Stimulated activated CD4-positive, alpha-beta T cell treated with anti-CD3 and anti-CD28 coated beads, Interleukin-4, amount 100 ng/mL, for 1 hour (primary cell): ENCODE measurements at regions not wholly inside any gene's neighbourhood (a gene's known extent, or its start where the extent isn't known, plus 50 kb on each side); places are given as distances from the start of the nearest gene placed in this dataset.
A peak's percentile ranks its signal among the peaks of the same experiment; 100 is the strongest.

ENCODE experiments used
- DNase-seq: peaks from one replicate; pipeline ENCODE4 v3.0.0-alpha.2; 2020

DNA sequence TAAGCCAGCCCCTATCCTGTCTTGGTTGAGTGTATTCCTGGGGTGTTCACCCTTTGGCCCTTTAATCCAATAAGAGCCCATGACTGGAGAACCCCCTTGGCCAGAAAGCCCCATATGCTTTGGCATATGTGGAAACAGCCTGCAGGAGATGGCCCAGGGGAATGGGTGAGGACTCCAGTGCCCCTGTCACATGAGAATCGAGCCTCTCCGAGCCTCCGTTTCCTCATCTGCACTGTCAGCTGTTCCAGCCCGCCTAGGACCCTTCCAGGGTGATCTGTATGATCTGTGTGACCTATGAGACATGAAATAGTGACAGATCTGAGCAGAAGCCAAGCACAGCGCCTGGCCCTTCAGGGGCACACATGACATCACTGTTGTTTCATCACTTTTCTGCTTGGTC is 300.7 kb downstream of the ZNF536 start:
- no peak for DNase-seq

DNA sequence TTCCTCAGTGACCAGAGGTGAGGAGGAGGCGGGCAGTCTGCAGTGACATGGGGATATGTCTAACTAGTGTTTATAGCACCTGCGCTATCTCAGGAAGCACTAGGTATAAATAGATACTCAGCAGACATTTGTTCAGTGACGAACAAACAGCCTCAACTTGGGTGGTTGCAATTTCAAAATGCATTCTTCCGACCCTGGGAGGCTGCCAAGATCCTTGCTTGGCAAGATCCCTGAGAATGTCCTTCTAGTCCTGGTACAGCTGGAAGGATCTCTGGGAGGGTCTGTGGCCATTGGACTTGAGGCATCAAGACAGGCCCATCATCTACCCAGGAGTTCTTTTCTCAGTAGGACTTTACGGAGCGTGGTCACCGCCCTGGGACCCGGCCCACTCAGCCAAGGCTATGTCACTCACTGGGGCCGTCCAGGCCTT is 299.5 kb downstream of the ZNF536 start:
- no peak for DNase-seq

DNA sequence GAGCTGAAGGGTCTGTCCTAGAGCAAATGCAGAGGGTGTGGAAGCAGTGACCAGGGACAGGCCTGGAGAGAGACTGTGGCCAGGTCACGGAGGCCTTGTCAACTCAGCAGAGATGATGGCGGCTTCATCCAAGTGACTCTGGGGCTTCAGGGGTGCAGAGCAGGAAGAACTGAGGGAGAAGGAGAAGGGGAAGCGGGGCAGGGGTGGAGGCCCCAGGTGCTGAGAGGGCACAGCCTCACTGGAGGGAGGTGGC is 299.1 kb downstream of the ZNF536 start:
- no peak for DNase-seq

DNA sequence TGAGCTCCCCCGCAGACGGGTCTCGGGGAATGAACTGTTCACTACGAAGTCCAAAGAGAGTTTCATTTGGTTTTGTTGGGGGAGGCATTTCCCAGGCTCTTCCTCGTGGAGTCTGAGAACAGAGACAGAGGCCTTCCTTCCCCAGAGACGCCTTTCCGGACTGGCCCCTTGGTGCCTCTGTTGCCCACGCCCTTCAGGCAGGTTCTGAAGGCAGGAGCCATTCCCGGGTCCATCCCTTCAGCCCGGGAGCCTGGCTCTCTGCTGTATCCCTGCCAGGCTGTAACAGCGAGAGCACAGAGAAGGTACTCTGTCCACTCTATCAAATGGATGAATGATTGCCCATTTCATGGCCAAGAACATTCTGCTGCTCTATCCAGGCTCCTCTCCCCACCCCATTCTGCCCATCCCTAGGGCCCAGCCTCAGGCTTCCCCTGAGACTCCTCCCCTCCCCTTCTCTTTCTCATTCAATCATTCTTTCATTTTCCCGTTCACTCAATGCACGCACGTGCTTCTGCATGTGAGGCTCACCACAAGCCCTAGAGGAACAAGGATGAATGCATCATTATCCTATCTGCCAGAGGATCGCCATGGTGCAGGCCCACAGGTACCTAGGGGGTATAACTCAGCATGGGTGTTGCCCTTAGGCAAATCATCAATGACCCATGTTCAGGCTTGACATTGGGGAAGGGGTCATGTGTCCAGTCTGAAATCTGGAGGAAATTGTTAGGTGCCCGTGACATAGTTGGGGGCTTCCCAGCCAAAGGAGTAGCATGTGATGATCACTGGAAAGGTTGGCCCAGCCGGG is 298.6 kb downstream of the ZNF536 start:
- DNase-seq = no peak

DNA sequence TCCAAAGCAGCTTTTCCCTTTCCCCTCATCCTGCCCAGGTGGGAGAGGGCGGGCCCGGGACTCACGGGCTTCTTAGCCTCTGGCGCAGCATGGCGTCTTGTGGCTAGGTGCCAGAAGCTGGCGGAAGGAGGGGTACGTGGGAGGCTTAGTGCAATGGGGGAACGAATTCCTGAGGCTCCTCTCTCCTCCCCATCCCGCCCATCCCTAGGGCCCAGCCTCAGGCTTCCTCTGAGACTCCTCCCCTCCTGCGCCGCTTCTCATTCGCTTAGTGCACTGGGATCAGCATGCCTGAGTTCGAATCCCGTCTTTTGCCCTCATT is 297.8 kb downstream of the ZNF536 start:
- DNase-seq = no peak

DNA sequence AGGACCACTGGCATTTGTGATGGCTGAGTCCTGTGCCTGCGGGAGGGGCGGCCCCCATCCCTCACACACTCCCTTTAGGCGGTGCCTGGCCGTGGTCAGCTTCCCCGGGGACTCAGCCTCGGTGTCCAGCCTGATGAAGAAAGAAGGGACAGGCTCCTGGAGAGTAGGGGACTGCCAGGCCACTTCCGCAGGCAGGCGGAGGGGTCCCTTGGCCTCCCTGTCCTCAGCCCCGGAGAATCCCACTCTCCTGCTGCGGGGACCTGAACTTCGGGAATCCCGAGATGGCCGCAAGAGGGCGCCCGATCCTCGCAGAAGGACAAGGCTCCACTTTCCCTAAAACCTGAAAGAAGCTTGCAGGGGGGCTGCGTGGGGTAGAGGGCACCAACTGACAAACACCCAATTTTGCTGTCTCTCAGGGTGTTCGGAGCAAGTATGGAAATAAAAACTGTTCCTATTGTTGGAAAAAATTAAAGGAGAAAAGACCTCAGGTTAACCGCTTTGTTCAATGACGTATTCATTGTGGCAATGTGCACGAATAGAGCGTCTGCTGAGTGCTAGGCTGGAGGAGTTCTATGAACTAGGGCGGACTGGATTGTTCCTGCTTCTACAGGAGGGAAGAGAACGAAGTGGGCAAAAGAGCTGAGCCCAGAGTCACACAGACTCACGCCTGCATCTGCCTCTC is 297.3 kb downstream of the ZNF536 start:
- peak; percentile 57 for DNase-seq

DNA sequence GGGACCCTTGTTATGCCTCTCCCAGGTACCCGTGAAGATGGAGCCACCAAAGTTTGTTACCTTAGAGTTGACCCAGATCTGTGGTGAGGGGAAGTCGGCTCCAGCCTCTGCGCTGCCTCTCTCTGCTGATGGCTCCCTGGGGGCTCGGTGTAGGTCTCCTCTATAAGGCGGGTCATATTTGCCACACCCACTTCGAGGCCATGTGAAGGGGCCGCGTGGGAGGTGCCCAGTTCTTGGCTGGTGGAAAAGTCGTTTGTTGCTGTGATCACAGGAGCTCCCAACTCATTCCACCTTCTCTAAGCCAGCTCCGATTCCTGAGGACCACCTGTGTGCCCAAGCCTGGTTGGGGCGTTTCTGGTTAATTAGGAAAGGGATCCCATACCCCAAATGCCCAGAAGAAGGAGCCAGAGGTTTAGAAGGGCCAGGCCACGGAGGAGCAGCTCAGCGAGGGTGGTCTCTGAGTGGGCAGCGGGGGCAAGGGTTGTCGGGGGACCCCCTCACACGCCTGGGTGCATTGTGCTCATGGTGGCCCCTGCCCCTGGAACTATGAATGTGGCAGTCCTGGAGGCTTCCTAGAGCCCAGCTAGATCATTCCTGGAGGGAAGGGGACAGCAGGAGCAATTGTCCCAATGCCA is 296.5 kb downstream of the ZNF536 start:
- DNase-seq = no peak

DNA sequence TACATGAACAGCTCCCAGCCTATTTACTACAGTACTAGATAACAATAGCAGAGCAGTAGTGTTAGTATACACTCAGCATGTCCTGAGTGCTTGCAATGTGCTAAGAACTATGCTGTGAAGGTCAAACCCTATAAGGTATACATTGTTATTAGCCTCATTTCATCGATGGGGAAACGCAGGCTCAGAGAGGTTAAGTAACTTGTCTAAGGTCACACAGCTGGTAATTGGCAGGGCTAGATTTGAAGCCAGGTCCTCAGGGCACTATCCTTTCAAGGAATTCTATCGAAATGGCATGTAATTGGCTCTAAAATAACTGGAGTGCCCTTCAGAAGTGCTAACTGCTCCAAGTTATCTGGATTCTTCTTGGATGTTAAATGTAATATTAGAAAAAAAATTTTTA is 295.6 kb downstream of the ZNF536 start:
- no peak for DNase-seq

DNA sequence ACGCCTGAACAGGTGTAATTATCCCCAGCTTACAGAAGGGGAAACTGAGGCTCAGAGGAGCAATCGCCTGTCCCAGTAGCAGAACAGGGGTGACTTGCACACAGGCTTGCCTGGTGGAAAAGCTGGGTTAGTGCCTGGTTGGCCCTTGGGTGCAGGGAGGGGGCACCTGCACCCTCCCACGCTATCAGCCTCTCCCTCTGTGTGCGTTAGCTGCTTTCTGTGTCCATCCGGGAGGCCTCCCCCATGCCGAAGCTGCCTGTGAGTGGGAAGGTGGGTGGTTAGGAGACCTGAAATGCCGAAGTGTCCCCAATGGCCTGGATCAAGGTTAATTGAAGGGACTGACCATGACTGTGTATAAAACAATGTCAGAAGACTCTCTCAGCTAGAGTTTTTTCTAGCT is 295.0 kb downstream of the ZNF536 start:
- no peak for DNase-seq

DNA sequence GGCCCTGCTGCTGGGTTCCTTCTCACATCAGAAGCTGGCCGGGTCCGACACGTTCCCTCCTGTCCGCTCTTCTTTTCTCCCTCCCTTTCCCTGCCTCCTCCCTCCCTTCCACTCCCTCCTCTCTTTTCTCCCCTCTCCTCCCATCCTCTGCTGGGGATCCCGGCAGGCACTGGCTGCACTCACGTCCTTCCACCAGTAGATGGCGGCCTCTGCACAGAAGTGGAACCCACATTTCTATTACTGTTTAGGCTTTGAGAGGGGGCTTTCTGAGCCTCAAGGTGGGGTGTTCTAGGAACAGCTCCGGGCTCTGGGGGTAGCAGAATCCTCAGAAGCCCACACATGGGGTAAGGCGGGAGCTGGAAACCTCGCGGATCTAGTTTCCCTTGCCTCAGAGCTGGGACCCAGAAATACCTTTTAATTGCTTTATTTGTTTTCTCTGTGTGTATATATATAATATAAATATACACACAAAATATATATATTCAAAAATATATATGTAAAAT is 294.2 kb downstream of the ZNF536 start:
- peak; percentile 46 for DNase-seq

DNA sequence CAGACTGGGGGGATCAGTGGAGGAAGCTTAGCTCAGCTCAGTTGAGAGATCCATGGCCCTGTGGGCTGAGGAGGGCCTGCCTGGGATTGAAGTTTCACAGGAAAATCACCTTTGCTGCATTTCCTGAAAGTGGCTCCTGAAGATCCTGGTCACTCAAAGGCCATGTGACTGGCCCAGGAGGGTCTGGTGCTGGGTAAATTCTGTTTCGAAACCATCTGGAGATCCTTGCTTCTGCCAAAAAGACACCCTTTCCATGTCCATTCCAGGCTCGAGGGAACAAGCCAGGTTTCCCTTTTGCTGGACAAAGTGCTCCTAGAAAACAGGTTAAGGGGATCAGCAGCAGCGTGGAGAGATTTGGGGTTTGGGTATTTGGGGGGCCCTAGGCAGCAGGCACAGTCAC is 293.3 kb downstream of the ZNF536 start:
- DNase-seq = no peak

DNA sequence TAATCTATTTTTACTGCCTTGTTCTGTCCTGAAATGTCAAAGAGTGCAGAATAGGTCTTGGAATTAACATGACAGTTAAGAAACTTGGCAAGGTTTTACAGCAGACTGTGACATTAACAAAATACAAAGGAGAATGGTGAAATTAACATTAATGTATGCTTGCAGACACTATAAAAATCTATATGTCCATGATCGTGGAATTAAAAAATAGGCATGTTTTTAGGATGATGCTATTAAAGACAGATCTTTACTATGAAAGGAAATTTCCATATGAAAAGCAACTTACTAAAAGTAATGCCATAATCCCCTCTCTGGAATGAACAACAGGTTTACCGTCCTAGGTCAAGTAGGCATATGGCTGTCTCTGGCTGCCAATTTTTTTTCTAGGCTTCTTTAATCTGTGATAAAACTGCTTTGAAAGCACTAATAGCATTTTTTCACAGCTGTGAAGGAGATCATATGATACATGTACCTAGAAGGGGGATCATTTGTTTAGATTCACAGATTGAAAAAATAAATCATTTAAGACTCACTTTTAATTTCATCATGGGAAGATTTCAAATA is 291.5 kb downstream of the ZNF536 start:
- DNase-seq = no peak

DNA sequence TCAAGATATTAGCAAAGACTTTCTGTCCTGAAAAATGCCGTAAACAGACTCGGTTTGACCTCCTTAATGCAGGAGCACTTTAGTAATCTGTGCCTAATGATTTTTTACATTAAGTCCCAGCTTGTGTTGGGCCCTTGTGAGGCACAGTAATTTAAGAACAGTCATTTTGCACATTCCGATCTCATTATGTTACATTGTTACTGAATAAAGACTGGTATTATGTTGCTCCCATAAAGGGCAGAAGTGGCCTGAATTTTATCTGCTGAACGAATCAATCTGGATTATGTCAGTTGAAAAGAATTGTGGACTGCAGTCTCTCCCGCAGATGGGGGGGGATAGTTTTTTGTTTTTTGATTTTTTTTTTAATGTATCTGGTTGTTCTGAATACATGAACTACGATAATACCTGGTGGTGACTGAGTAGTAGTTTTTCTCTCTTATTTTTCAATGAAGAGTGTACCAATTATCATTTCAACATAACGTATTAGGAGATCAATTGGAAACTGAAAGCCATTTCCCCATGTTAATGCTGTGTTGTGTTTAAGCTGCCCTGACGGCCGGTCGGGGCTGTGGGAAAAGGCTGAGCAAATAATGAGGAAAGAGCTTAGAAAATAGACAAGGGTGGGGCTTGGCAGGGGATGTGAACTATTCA is 290.2 kb downstream of the ZNF536 start:
- DNase-seq = no peak

DNA sequence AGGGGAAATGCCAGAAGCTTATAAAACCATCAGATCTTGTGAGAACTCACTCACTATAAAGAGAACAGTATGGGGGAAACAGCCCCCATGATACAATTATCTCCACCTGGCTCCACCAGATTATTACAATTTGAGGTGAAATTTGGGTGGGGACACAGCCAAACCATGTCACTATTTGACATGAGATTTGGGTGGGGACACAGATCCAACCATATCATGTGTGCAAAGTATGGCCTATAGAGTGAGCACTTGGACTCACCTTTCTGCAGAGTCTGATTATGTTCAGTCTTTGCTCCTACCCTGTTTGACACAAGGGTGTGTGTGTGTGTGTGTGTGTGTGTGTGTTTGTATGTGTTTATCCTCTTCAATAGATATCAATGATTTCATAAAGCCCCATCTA is 287.5 kb downstream of the ZNF536 start:
- no peak for DNase-seq

DNA sequence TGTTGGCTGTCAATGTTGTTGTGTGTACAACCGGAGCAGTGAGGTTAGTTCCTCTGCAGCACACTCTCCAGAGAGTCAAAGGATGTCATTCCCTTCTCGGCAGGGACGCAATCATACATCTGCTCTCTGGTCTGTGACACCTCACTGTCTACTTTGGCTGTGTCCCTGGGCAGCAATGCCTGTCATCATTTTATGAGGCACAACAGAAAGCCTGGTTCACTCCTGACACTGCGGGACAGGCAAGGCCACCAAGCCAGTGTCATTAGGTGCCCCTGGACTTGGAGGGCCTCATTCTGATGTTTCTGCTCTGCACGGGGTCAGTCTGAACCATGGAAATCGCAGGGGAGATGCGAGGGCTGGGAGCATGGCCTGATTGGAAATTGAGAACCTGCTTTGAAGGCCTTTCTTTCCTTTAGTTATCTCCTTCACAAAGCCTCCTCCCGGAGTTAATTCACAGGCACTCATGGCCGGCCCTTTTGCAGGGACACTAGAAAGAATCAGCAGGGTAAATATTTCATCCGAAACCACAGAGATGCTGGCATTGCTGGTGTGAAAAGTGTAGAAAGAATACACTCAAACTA is 284.4 kb downstream of the ZNF536 start:
- no peak for DNase-seq

DNA sequence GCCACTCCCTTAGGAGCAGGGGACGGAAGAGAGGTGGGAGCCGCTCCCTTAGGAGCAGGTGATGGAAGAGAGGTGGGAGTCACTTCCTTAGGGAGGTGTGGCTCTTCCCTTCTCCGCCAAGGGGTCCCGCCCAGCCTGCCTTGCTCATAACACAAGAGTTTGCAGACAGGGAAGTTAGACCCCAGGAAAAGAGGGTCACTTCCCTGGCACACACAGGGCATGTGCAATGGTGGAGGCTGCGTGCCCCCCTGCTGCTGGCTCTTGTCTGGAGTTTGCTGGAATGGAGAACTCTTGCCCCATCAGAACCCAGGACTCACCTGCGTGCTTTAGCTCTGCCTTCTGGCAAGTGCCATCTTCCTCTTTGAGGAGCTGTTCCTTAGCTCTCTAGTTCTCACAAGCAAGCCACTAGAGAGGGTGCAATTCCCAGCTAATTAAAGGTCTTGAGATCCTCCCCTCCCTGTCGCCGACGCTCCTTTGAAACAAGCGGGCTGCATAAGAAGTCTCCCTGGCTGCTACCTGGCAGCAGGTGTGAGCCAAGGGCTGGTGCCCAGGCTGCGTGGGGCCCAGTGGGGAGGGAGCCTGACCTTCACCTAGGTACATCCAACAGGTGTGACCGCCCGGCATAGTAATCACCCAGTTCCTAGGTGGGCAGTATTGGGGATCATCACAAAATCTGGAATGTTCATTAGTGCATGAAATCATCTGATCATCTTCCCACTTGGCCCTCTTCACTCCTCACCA is 281.6 kb downstream of the ZNF536 start:
- DNase-seq = no peak

DNA sequence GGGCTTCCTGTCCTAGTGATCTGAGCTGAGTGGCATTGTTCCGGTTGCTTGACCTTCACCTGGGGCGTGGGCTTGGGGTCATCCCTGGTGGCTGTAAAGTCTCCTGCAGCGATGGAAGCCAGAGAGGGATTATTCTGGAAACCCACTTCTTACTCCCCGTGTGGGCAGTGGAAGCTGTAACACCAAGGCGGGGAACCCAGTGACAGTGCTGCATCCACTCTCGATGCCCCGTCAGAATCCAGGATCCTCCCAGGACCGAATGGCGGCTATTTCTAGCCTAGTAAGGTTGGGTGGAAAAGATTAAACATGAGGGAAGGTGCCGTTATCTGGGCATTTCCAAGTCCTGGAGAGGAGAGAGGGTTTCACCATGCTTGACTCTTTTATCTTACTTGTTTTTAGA is 280.6 kb downstream of the ZNF536 start:
- no peak for DNase-seq

DNA sequence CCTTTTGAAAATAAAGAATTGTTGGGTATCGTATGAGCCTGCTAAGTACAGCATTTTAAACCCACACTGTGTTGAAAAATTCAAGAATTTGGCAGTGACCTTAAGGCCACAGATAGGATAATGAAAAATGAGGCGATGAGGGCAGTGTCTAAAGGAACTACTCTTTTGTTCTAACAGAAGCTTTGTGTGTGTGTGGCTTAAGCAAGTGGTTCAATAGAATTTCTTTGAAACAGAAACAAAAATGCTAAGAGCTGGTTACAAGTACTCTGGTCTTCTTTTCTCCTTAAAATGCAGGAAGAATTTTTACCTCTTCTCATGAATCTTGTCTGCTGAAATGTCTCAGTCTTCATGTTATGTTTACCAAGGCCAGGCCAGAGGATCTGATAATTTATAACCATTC is 279.5 kb downstream of the ZNF536 start:
- no peak for DNase-seq

DNA sequence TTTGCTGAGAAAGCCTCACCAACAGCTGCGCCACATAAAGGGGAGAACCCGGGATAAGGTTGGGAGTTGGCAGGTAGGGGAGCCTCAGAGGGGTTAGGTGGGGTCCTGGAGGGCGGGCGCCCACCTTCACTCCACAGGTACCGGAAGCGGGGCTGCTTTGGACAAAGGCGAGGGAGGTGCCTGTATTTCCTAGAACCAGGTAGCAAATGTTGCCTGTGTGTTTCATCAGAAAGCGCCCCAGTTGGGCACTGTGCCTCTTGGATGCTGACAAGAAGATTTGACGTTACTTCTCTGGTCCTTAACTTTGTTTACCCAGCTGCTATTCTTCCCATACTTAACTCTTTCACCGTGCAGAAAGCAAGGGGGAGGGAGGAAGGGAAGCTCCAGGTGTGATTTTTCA is 278.9 kb downstream of the ZNF536 start:
- DNase-seq = no peak

DNA sequence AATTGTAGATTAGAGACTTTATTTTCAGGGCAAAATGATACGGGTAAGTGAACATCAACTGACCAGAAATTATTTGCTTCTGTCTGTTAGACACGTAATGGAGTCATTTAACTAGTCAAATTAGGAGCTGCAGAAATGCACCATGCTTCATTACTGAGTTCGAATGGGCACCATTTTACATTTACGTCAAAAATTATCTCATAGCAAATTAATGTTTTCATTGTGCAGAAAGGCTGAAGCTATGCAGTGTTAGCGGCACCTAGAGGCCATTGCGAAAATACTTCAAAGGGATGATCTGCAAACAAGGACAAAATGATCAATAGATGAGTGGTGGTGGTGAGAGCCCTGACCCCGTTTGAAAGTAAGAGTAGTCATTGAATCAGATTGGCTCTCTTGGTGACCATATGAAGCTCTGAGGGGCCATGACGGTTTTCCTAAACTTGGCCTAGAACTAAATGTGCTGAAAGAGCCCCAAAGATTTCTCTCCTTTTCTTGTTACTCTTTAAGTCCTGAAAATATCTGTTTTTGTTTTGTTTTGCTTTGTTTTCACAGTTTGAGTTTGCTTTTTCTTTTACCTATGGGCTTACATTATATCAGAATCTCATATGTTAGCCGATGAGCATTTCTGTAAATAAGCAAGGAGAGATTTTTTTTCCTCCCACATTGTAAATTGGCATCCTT is 277.9 kb downstream of the ZNF536 start:
- no peak for DNase-seq
